GM18502 (cell line): ENCODE measurements at regions not wholly inside any gene's neighbourhood (a gene's known extent, or its start where the extent isn't known, plus 50 kb on each side); places are given as distances from the start of the nearest gene placed in this dataset.
"Not testable (repeated sequence)": the region's sequence is repeated elsewhere in the genome, so short reads cannot be mapped to it uniquely, and the experiment has no call there.

Source experiments
- ATAC-seq: cut with Tn5 transposase; IDR thresholded peaks from one replicate; pipeline ENCODE4 v1.9.1; 2021; ENCODE audit warnings: mild to moderate bottlenecking; ENCODE audit not compliant: unreplicated experiment, poor library complexity

- no peak for ATAC-seq
Observed at GRCh38 chr5:6084376-6084775, 294.0 kb downstream of the MED10 start.

GRCh38 chr5:6083311-6083978 lies 294.9 kb downstream of the MED10 start:
- no peak for ATAC-seq

DNA sequence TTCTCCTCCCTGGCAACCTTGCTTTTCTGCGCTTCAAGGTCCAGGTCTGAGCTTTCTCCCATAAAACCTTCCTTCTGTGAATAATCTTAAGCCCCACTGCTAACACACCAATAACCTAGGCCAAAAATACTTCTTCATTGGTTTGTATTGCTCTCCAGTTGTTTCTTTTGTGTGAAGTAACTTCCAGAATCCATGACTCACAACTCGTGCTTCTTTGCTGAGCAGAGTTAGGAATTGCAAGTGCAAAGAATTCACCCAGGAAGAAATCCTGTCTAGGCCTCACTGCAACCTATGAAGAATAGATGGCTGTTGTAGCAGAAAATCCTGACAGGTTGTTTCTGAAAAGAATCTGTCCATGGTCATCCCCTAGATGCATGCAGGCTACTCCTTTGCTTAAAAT lies 295.7 kb downstream of the MED10 start:
- ATAC-seq = no peak

DNA sequence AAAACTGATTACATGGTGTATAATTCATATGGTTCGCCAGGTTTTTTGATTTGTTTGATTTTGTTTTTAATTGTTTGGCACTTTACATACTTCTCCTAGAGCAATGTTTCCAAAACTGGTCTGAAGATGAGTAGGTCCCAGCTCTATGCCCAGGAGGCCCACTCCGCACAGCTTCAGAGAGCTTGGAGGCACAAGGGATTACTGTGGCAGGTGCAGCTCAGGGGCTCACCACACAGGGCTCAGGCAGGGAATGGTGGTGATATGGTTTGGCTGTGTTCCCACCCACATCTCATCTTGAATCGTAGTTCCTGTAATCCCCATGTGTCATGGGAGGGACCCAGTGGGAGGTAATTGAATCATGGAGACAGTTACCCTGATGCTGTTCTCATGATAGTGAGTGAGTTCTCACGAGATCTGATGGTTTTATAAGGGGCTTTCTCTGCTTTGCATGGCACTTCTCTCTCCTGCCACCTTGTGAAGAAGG lies 296.6 kb downstream of the MED10 start:
- ATAC-seq = no peak

GRCh38 chr5:6080930-6081726 lies 297.2 kb downstream of the MED10 start:
- ATAC-seq = no peak

DNA sequence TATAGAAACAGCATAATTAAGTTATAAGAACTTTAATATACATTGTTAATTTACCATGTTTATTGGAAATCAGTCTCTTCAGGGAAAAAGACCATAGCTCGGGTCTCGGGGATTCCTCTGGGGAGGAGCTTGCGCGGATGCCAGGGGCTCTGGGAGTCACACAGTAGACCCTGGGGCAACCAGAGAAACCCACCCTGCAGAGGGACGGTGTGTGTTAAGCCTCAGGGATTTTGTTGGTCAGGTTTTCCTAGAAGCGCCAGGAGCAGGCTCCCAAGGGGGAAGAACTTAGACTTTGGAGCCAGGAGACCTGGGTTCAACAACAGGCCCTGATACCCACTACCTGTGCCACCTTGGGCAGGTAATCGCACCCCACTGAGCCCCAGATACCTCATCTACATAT lies 297.9 kb downstream of the MED10 start:
- ATAC-seq = no peak

DNA sequence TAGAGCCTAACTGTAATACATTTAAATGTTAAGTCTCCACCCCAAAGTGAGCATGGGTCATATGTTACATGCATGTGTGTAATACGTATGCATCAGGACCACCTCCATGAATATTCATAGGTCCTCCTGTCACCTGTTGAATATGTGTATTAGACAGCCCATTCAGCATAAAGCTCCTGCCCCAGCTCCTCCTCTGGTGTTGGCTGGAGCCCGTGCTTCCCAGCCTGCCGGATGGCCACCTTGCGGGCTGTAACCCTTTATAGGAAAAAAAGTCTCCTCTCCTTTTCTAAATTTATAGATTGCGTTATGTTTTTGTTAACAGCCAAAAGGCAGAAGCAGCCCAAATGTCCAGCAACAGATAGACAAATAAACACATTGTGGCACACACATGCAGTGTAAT lies 299.5 kb downstream of the MED10 start:
- no peak for ATAC-seq

- no peak for ATAC-seq
Observed at GRCh38 chr5:6076341-6077239, 301.8 kb downstream of the MED10 start.

DNA sequence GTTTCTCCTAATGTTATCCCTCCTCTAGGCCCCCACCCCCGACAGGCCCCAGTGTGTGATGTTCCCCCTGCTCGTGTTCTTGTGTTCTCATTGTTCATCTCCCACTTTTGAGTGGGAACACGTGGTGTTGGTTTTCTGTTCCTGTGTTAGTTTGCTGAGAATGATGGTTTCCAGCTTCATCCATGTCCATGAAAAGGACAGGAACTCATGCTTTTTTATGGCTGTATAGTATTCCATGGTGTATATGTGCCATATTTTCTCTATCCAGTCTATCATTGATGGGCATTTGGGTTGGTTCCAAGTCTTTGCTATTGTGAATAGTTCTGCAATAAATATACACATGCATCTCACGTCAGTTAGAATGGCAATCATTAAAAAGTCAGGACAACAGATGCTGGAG lies 305.9 kb downstream of the MED10 start:
- ATAC-seq = not testable (repeated sequence)

GRCh38 chr5:6069496-6070185 lies 308.7 kb downstream of the MED10 start:
- ATAC-seq = no peak

GRCh38 chr5:6066016-6066415 lies 312.3 kb downstream of the MED10 start:
- ATAC-seq = no peak

DNA sequence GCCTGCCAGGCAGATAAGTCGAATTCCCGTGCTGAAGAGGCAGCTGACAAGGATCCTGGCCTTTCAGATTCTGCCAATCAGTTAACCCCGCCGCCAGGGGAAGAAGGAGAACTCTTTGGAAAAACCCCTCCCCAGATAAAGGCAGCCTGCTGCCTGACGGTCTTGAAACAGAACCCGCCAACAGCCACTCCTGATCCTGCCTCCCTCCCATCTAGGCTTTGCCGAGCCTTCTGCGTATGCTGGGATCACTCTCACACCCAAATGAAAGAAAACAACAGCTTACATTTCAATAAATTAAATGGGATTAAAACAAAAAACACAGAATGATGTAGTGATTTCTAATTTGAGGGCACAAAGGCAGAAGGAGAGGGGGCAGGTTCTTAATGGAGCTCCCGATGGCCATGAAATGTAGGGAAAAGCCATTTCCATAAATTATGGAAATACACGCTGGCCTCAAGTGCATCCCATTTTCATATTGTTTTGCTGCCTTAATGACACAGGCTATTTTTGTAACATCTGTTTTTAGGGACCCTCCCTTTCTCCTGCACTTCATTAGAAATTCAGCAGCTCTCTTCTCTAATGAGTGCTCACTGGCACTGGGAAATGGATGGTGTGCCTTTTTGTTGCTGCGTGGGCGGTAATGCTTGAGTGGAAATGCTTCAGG lies 319.1 kb downstream of the MED10 start:
- ATAC-seq = no peak

- ATAC-seq = no peak
Observed at GRCh38 chr5:6058055-6058715, 320.2 kb downstream of the MED10 start.

DNA sequence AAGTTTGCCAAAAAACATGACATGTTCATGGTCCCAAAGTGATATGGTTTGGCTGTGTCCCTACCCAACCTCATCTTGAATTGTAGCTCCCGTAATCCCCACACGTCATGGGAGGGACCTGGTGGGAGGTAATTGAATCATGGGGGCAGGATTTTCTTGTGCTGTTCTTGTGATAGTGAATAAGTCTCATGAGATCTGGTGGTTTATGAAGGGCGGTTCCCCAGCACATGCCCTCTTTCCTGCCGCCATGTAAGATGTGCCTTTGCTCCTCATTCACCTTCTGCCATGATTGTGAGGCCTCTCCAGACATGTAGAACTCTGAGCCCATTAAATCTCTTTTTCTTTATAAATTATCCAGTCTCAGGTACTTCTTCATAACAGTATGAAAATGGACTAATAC lies 322.1 kb downstream of the MED10 start:
- no peak for ATAC-seq

- no peak for ATAC-seq
Observed at GRCh38 chr5:6049662-6050061, 328.7 kb downstream of the MED10 start.

GRCh38 chr5:6048746-6049145 lies 329.6 kb downstream of the MED10 start:
- ATAC-seq = no peak

GRCh38 chr5:6046296-6046967 lies 331.9 kb downstream of the MED10 start:
- ATAC-seq = no peak

GRCh38 chr5:6043491-6044310 lies 334.6 kb downstream of the MED10 start:
- no peak for ATAC-seq
